HCT116 (cell line): ENCODE measurements at regions not wholly inside any gene's neighbourhood (a gene's known extent, or its start where the extent isn't known, plus 50 kb on each side); places are given as distances from the start of the nearest gene placed in this dataset.

Experiments
- ATAC-seq: fragments of 200-7000 bp; cut with Tn5 transposase; 2 replicates; pipeline ENCODE4 v1.9.1; 2020; ENCODE audit warnings: mild to moderate bottlenecking, moderate library complexity
- BruUV-seq: library from RNA; stranded (reverse); fragments of 400-500 nt; replicated peaks from 2 replicates; lab custom pipeline; 2021; lab: Mats Ljungman, UMichigan
- CTCF ChIA-PET: fragments of 300-600 bp; sonication (Branson Sonifier 250); formaldehyde crosslinking; loops from one replicate; lab custom pipeline; 2021; ENCODE audit warnings: antibody characterized with exemption; lab: Charles Lee
- POLR2A ChIA-PET: fragments of 300-600, 350-600 bp; sonication (Branson Sonifier 250); formaldehyde crosslinking; loops from one replicate; lab custom pipeline; 2021; ENCODE audit warnings: antibody characterized with exemption; lab: Charles Lee
- RAD21 ChIA-PET, 2 experiments: fragments of 300-600 bp; sonication (Branson Sonifier 250); formaldehyde crosslinking; loops; one replicate each; lab custom pipeline; 2023; ENCODE audit warnings: low total read pairs in 2 of 2; ENCODE audit not compliant: uncharacterized antibody in 2 of 2, unreplicated experiment in 2 of 2, low non-redundant PET in 1 of 2; lab: Charles Lee
- DNase-seq: peaks from one replicate; pipeline ENCODE4 v3.0.0-alpha.2; 2010; ENCODE audit warnings: low read depth, low spot score
- H2AFZ ChIP-seq: fragments of 200-600 bp; shearing (Covaris generic), sonication (generic); 2 replicates; pipeline ENCODE4 v1.6.1; 2017; ENCODE audit warnings: low read depth, mixed run types, mixed read lengths, antibody characterized with exemption, low read length; ENCODE audit not compliant: poor library complexity, severe bottlenecking
- H3K27ac ChIP-seq: 2 replicates; pipeline ENCODE4 v1.5.1; 2012; ENCODE audit warnings: low read depth, low read length
- H3K27me3 ChIP-seq: fragments of 200-600 bp; sonication (generic); 2 replicates; pipeline ENCODE4 v1.6.1; 2016; ENCODE audit warnings: mixed run types, low read length, mixed read lengths; ENCODE audit not compliant: insufficient read depth
- H3K36me3 ChIP-seq, 2 experiments: fragments of 200-500 bp in 1 of 2; fragments of 200-600 bp in 1 of 2; sonication (Bioruptor generic) in 1 of 2; sonication (generic) in 1 of 2; 2 replicates each; pipeline versions ENCODE4 v1.5.1 to v1.6.1; 2014 to 2016; ENCODE audit warnings: low read length in 2 of 2, inconsistent platforms in 1 of 2, mixed read lengths in 1 of 2, mixed run types in 1 of 2; ENCODE audit not compliant: insufficient read depth in 2 of 2, control insufficient read depth in 1 of 2
- H3K4me1 ChIP-seq, 2 experiments: fragments of 200-600 bp in 1 of 2; sonication (generic) in 1 of 2; 2 replicates each; pipeline versions ENCODE4 v1.5.1 to v1.6.1; 2012 to 2017; ENCODE audit warnings: low read length in 2 of 2, inconsistent platforms in 1 of 2, mild to moderate bottlenecking in 1 of 2, mixed read lengths in 1 of 2, mixed run types in 1 of 2, moderate library complexity in 1 of 2; ENCODE audit not compliant: insufficient read depth in 2 of 2, control insufficient read depth in 1 of 2
- H3K4me2 ChIP-seq: fragments of 200-600 bp; sonication (generic); 2 replicates; pipeline ENCODE4 v1.6.1; 2017; ENCODE audit warnings: mixed run types, low read length, mixed read lengths
- H3K4me3 ChIP-seq, 2 experiments: fragments of 200-600 bp in 1 of 2; sonication (generic) in 1 of 2; replicated peaks in 1 of 2; 2 replicates each; pipeline ENCODE4 v1.5.1; 2011 to 2016; ENCODE audit warnings: low read length in 2 of 2, control low read depth in 1 of 2, low read depth in 1 of 2, mild to moderate bottlenecking in 1 of 2, mixed read lengths in 1 of 2, mixed run types in 1 of 2
- H3K79me2 ChIP-seq: fragments of 200-600 bp; sonication (generic); 2 replicates; pipeline ENCODE4 v1.6.1; 2017; ENCODE audit warnings: mild to moderate bottlenecking, mixed run types, low read length, moderate library complexity, mixed read lengths; ENCODE audit not compliant: insufficient read depth
- H3K9ac ChIP-seq: fragments of 200-600 bp; sonication (generic); 2 replicates; pipeline ENCODE4 v1.6.1; 2016; ENCODE audit warnings: low read length, mixed read lengths
- H3K9me2 ChIP-seq: fragments of 200-600 bp; sonication (generic), shearing (Covaris generic); 2 replicates; pipeline ENCODE4 v1.6.1; 2017; ENCODE audit warnings: mixed run types, mild to moderate bottlenecking, moderate library complexity; ENCODE audit not compliant: insufficient read depth
- H3K9me3 ChIP-seq, 2 experiments: fragments of 200-500 bp in 1 of 2; fragments of 200-600 bp in 1 of 2; sonication (Bioruptor generic) in 1 of 2; sonication (generic) in 1 of 2; 2 replicates each; pipeline ENCODE4 v1.6.1; 2014 to 2017; ENCODE audit warnings: low read length in 2 of 2, mixed read lengths in 2 of 2, inconsistent platforms in 1 of 2, low read depth in 1 of 2, mild to moderate bottlenecking in 1 of 2, mixed run types in 1 of 2, moderate library complexity in 1 of 2; ENCODE audit not compliant: control insufficient read depth in 1 of 2, insufficient read depth in 1 of 2
- H4K20me1 ChIP-seq: fragments of 200-600 bp; sonication (generic), shearing (Covaris generic); 2 replicates; pipeline ENCODE4 v1.6.1; 2017; ENCODE audit warnings: mixed run types, mild to moderate bottlenecking, moderate library complexity; ENCODE audit not compliant: insufficient read depth
- ATF3 ChIP-seq: IDR thresholded peaks from 2 replicates; pipeline ENCODE4 v1.6.1; 2012
- CEBPB ChIP-seq: IDR thresholded peaks from 2 replicates; pipeline ENCODE4 v1.6.1; 2012; ENCODE audit warnings: low read depth
- CTCF ChIP-seq, 3 experiments: fragments of 200-600 bp in 1 of 3; sonication (generic) in 1 of 3; IDR thresholded peaks in 2 of 3; conservative IDR thresholded peaks in 1 of 3; 2 replicates each; pipeline ENCODE4 v1.5.1; 2012 to 2017; ENCODE audit warnings: low read depth in 2 of 3, low read length in 2 of 3, antibody characterized with exemption in 1 of 3, borderline replicate concordance in 1 of 3, control low read depth in 1 of 3, mild to moderate bottlenecking in 1 of 3, mixed read lengths in 1 of 3, mixed run types in 1 of 3, moderate library complexity in 1 of 3; ENCODE audit not compliant: insufficient read depth in 1 of 3
- EGR1 ChIP-seq: IDR thresholded peaks from 2 replicates; pipeline ENCODE4 v1.6.1; 2012; ENCODE audit warnings: low read depth
- EZH2 ChIP-seq: fragments of 200-600 bp; sonication (generic); IDR thresholded peaks from 2 replicates; pipeline ENCODE4 v1.6.1; 2017; ENCODE audit warnings: antibody characterized with exemption, mixed run types
- EZH2phosphoT487 ChIP-seq: fragments of 200-600 bp; IDR thresholded peaks from 2 replicates; pipeline ENCODE4 v1.6.1; 2018; ENCODE audit warnings: antibody characterized with exemption, borderline replicate concordance
- FOSL1 ChIP-seq: IDR thresholded peaks from 2 replicates; pipeline ENCODE4 v1.6.1; 2012; ENCODE audit warnings: low read depth
- JUND ChIP-seq: IDR thresholded peaks from 2 replicates; pipeline ENCODE4 v1.6.1; 2012
- POLR2AphosphoS5 ChIP-seq: IDR thresholded peaks from 2 replicates; pipeline ENCODE4 v1.6.1; 2011; ENCODE audit warnings: mild to moderate bottlenecking, low read depth, low read length, moderate library complexity
- RAD21 ChIP-seq: IDR thresholded peaks from 2 replicates; pipeline ENCODE4 v1.6.1; 2012; ENCODE audit warnings: low read depth, mild to moderate bottlenecking
- SRF ChIP-seq: IDR thresholded peaks from 2 replicates; pipeline ENCODE4 v1.6.1; 2012; ENCODE audit warnings: low read depth
- TCF7L2 ChIP-seq: IDR thresholded peaks from 2 replicates; pipeline ENCODE4 v1.7.0; 2011; ENCODE audit warnings: borderline replicate concordance, inconsistent platforms; ENCODE audit not compliant: insufficient read depth, insufficient read length; ENCODE audit errors: extremely low read depth
- YY1 ChIP-seq: IDR thresholded peaks from 2 replicates; pipeline ENCODE4 v1.6.1; 2011; ENCODE audit warnings: low read length, low read depth, moderate library complexity, mild to moderate bottlenecking; ENCODE audit not compliant: insufficient replicate concordance; ENCODE audit errors: extremely low read depth
- ZFX ChIP-seq: fragments of 450-650 bp; IDR thresholded peaks from 2 replicates; pipeline ENCODE4 v1.6.1; 2017
- intact Hi-C: fragments of 100-400 bp; cut with micrococcal nuclease; formaldehyde crosslinking; loops from 2 replicates; pipeline ENCODE4 v1.10.0; 2022

GRCh38 chr13:48810013-48810412 is 156.3 kb downstream of the CYSLTR2 start (continued):
- TF ChIP-seq CTCF (IDR thresholded peaks at IDR 0.05 in 2 of 3, conservative IDR thresholded peaks at IDR 0.05 in 1 of 3; ENCODE audit: borderline replicate concordance in 1 of 3, insufficient read depth in 1 of 3, low read depth in 2 of 3, low read length in 2 of 3), result no peak
- TF ChIP-seq POLR2AphosphoS5, result no peak
- TF ChIP-seq EGR1, result no peak
- no peak for TF ChIP-seq CEBPB
- TF ChIP-seq YY1, result no peak
- TF ChIP-seq ZFX, result no peak
- no peak for TF ChIP-seq ATF3
- TF ChIP-seq RAD21, result no peak
- TF ChIP-seq, all 23 proteins: peak for 0

GRCh38 chr13:48813518-48813917 is 159.8 kb downstream of the CYSLTR2 start:
- no peak for DNase-seq
- TF ChIP-seq JUND, result no peak
- TF ChIP-seq EGR1, result no peak
- TF ChIP-seq EZH2, result no peak
- no peak for TF ChIP-seq EZH2phosphoT487
- no peak for TF ChIP-seq TCF7L2
- no peak for TF ChIP-seq FOSL1
- no peak for TF ChIP-seq SRF
- TF ChIP-seq ATF3, result no peak
- no peak for TF ChIP-seq CTCF (IDR thresholded peaks at IDR 0.05 in 2 of 3, conservative IDR thresholded peaks at IDR 0.05 in 1 of 3; ENCODE audit: borderline replicate concordance in 1 of 3, insufficient read depth in 1 of 3, low read depth in 2 of 3, low read length in 2 of 3)
- no peak for TF ChIP-seq YY1
- TF ChIP-seq, all 23 proteins: peak for 0
- H3K9ac ChIP-seq, result no peak overlapping the region
- BruUV-seq, result no TSS peak
- no peaks in the 10 kb centered on the region for H3K4me1 ChIP-seq
- ATAC-seq, result no peak
- ChIA-PET POLR2A (interaction anchor here (0.7 kb wide), 1 partner anchor 506 kb away, joined by 5 read pairs; no protein-coding TSS in a partner anchor), RAD21 (no interaction called here), CTCF (no interaction called here)
- H3K27me3 ChIP-seq, result no peaks in the 10 kb centered on the region
- H3K36me3 ChIP-seq, result no peaks in the 10 kb centered on the region
- no peaks in the 10 kb centered on the region for H3K9me2 ChIP-seq
- H3K4me3 ChIP-seq, result no peak overlapping the region
- H2AFZ ChIP-seq, result no peak overlapping the region
- H3K27ac ChIP-seq, result no peak overlapping the region
- no peaks in the 10 kb centered on the region for H3K9me3 ChIP-seq
- no peaks in the 10 kb centered on the region for H3K79me2 ChIP-seq
- intact Hi-C loops, result no loop called here
- H4K20me1 ChIP-seq, result no peaks in the 10 kb centered on the region
- no peak overlapping the region for H3K4me2 ChIP-seq
